ENCODE measurements at regions not wholly inside any gene's neighbourhood (a gene's known extent, or its start where the extent isn't known, plus 50 kb on each side); places are given as distances from the start of the nearest gene placed in this dataset.

DNA sequence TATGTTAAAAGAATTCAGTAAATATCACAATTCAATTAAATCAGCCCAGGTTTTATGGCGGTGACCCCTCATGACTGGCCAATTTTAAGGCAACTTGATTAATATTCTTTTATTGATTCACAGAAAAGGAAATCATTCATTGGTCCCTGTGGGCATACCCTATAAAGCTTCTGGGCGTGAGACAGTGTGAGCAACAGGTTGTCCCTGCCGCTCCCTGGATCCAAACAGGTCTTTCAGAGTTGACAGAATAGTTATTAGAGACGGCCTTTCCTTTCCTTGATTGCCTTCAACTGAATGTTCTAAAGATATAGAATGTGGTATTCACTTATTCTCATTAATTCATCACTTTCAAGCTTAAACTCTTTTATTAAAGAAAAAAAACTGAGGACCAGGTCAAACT lies 433.9 kb downstream of the KCNJ2 start:
- DNase-seq: no peak

DNA sequence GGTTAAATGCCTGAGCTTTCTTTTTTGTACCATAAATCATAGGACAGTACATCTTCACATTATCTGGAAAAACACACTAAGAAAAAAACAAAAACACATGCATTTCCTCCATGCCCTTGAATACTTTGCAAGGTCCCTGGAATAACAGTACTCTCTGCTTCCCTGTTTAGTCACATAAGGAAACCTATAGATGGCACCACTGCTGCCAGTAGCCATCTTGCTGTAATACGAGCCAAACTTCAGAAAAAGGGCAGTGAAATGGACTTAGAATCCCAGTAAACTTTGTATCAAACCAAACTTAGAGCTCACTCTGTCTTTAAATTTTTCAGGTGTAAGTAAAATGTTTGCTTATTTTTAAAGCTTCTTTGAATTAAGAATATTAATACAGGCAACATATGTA lies 435.5 kb downstream of the KCNJ2 start:
- no peak for DNase-seq

DNA sequence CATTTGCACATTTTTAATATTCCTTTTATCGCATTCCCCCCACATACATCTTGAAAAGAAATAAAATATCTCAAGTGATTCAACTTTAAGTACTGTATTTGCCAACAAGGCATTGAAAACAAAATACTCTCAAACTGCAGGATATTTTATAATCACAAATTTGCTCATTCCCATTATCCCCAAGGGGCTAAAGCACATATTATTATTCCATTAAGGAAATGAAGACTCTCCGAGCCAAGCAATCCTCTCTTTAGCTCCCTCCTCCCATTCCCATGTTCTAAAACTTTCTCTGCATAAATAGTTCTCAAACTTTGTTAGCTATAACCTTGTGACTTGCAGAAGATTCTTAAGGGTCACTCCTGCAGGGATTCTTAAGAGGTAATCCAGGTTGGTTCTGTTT lies 436.8 kb downstream of the KCNJ2 start:
- DNase-seq: no peak

DNA sequence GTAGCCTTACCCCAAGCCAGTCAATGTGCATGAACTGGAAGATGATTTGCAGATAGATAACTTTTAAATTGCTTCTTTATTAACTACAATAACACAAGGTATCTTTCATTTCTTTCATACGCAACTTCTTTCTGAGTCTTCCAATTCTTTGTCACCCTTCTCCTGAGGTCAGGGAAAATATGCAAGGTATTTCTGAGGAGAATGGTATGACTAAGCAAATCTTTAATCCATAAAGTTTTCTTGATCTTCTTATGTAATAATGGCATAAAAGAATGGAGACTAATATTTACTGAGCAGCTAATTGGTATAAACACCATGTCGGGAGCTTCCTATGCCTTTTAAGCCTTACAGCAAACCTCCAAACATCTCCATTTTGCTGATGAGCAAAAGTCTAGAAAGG lies 438.9 kb downstream of the KCNJ2 start:
- no peak for DNase-seq

DNA sequence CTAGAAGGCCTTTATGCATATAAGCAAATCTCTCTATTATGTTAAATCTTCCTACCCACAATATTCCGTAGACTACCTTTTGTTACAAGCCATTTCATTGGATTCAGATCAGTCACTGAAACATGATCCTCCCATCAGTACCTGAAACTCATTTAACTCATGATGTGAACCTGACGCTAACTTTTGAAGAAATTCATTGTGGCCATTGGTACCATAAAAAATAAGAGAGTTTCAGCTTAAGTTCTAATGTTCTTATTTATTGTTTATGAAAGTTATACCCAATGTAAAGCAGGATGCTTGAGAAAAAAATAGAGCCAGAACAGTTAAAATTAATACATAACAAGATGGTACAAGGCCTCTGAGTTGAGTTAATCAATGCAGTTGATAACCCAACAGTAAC lies 439.6 kb downstream of the KCNJ2 start:
- DNase-seq: no peak

DNA sequence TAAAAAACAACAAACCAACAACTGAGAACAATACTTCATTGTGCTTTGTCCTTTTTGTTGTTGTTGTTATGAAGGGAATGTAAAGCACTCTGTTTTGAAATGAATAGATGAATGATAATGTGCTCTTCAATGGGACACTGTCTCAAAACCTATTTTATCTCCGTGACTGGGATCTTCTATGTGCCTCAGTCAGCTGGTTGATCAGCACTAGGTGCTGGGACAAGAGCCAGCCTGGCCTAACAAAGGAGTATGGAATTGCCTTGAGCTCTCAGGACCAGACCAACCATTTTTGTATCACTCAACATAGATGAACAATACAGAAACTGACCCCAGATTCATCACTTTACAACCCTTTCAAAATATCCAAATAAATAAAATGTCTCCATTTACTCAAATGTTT lies 440.2 kb downstream of the KCNJ2 start:
- no peak for DNase-seq

DNA sequence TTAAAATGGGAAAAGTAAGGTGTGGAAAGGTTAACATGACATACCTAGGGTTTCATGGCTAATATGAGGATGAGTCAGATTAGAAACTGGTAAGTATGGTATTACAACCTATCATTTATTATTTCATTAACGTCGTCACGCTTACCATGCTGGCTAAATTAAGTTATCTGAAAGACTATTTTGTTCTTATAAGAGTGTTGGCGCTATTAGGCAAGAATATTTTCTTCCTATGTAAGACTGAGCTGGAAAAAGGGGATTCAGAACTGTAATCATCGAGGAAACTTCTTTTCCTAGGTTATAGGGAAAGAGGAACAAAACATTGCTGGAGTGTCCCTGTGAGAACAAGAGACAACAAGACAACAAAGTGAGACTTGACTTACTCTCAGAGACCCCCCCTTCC lies 440.8 kb downstream of the KCNJ2 start:
- no peak for DNase-seq

DNA sequence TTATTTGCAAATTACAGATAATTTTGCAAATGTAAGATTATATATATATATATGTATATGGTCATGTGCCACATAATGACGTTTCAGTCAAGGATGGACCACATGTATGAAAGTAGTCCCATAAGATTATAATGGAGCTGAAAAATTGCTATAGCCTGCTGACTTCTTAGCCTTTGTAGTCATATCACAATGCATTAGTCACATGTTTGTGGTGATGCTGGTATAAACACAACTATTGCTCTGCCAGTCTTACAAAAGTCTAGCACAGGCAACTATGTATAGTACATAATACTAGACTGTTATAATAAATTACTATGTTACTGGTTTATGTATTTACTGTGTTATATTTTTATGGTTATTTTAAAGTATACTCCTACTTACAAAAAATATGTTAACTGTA lies 444.3 kb downstream of the KCNJ2 start:
- DNase-seq: no peak

DNA sequence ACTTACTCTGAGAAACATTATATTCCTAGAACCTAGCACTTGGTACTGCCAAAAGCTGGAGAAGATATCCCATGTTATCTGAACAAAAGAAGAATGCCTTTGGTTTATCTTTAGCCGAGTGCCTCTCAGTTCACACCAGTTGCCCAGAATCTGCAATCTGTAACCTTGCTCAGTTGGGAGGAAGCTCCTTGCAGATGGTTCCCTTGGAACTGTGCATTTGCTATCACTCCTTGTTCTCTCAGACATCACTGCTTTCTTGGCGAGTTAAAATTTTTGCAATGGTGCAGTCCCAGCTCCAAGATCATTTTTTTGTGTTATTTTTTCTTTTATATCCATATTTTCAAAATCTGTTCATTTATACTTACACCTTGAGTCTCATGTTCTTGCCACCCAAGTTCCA lies 446.5 kb downstream of the KCNJ2 start:
- no peak for DNase-seq

DNA sequence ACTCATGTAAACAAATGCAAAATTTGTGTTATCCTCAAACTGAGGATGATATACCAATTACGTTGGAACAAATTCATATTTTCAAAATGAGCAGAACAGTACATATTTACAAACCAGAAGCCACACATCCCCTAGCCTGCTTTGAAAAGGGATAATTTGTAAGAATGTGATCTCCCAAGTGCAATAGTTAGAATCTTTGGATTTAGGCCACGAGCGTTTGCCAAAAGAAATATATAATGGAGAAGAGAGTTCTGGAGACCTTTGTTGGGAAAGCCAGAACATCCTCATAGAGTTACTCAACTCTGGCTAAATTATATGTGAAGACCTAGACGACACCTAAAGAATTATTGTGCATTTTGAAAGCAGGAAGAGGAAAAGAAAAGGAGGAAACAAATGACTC lies 449.3 kb downstream of the KCNJ2 start:
- DNase-seq: no peak

DNA sequence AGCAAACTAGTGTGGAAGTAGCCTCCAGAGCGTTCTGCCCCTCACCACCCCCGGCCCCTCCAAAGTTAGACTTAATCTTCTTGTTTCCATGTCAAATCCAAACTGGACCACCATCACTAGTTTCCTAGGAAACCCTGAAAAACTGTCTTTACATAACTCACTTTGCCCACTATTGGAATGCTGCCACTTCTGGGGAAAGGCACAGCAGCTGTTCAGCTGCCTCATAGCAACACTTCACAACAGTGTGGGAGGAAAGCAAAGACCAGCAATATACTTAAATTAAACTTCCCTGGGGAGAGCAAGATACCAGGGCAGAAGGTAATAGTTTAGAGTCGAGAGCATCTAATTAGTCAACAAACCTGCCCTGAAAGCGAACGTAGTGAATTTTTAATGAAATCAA lies 452.2 kb downstream of the KCNJ2 start:
- no peak for DNase-seq

DNA sequence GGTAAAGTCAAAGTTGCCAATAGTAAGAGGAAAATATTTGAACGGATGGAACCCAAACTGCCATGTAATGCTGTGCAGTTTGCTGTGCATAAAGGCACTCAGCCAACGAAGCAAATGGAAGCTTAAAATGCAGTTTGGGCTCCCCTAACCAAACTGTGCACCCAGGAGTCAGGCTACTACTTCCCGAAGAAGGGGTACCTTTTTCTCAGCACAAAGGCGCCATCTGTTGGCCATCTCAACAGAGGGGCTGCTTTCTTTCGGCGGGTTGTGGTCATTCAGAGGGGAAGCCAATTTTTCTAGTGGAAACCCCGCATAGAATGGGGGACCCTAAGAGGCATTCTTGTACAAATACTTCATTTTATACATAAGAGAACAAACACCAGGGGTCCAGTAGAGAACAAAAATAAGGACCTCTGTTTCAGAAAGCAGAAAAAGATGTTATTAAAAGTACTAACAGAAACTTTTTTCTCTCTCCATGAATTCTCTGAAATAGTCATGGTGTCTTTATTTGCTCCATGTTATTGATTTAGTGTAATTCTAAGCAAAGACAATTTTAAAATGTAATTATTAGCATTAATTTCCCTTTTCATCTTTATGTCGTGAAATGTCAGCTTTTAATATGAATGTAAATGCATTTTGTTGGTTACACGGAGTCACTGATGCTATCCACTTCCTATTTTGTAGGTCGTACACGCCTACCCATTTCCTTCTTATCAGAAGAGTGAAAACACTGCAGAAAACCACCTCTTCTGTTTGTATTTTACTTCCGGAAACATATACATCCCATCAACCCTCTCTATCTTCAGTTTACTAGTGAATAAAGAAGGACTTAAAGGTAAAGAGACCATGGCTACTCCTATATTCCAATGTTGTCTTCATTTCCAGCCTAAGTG lies 453.3 kb downstream of the KCNJ2 start:
- no peak for DNase-seq

DNA sequence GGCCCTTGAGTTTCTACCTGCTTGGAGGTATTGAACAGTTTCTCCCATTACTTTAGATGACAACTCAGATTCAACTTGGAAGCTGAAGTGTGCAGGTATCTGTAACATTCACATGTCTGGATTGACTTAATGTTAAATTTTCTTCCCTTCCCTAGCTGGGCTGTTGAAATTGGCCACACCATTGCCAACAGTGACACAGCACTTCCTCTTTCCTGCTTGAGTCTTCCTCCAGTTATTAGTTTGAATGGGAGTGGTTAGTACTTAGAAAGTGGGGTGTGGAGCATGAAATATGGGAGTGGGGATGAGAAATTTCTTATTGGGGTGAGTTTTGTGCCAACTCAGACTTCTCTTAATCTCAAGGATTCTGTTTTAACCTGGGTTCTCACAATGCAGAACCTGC lies 454.9 kb downstream of the KCNJ2 start:
- DNase-seq: no peak

DNA sequence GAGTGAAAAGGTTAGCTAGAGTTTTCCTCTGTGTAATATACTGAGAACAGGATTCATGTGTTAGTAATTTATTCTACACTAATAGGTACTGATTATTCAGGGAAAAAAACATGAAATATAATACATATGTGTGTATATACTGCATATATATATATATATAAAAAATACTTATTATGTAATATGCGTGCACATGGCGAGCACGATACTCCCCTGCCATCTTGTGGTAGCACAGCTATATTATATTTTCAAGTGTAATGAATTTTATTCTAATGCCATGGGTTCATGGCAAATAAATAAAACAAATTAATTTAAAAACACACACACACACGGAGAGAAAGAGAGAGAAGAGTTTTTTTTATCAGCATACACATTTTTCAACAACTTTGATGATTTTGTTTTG lies 460.6 kb downstream of the KCNJ2 start:
- DNase-seq: no peak

DNA sequence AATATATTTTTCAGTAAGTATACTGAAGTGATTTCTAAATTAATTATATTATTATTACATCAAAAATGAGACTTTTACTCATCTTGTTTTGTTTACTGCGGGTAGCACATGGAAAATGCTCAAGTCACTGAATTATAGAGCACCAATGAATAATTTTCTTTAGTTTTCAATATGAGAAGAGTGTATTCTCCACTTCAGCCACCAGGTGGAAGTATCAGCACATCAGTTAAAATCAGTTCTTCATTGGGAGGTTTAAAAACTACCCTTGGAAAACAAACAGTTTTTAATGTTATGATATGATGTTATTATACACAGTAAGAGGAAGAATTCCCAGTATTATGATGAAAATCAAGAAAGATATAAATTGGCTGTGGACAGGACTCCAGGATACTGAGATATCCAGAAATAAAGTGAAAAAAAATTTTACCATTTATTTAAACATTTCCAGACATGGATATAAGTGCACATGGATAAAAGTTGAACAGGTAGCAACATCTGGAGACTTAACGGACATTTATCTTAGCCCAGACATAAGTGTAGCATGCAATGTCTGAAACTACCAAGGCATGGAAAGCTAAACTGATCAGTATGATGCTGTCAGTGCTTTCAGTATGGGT lies 467.3 kb downstream of the KCNJ2 start:
- no peak for DNase-seq

DNA sequence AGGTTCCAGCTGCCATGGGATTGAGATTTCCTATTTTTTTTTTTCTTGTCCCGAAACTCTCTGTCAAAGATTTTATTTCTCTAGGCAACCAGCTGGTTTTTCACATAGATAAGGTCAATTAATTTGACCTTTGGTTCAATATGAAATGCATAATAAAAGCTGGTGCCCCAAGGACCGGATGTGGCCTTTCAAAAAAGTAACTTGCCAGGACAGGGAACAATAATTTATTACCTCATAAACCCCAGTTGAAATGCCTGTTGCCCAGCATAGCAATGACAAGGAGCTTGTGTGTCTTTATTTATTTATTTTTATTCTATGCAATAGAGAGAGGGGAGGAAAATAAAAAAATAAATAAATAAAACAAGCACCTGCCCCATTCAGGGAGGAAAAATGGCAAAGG lies 472.7 kb downstream of the KCNJ2 start:
- DNase-seq: no peak

DNA sequence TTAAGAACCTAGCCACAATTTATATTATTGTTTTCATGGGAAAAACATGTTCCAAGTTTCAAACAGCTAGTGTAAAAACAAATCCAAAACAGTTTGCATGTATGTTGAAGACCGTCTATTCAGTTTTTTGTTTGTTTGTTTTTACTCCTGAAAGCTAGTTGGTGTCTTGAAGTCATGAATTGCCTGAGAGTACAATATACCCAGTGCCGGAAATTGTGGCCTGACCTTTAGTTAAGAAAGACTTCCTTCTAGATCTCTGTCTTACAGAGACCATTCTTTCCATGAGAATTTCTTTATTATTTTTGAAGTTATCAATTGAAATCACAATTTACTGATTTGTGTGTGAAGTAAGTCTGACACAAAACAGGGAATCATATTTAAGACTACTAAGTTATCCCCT lies 474.8 kb downstream of the KCNJ2 start:
- DNase-seq: no peak

DNA sequence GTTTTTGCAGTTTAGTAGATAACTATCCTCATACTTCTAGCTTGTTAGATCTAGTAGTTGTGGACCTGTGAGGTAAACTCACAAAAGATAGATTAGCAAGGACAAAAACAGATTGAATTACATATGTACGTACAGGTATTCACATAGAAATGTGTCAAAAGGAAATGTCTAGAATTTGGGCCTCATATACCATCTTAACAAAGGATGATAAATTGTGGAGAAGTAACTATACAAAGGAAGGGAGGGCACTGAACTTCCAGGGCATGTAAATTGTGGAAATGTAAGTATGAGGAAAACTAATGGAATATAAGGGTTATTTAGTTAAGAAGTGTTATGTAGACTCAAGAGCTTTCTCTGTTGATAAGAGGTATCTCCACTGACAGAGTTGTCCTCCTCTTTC lies 477.3 kb downstream of the KCNJ2 start:
- no peak for DNase-seq

DNA sequence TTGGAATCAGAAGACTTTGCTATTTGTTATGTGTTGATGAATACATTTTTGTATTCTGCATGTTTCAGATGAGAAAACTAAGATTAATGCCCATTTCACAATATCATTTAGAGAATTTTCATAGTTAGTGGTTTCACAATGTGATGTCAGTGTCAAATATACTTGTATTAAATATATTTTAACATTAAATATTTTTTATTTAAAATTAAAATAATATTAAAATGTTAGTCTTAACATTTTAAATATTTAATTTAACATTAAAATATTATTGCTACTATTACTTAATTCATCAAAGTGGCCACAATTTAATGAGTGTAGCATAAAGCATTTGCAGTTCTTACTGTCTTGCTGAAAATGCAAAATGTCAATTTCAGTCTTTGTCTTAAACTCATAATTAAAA lies 478.8 kb downstream of the KCNJ2 start:
- DNase-seq: no peak

DNA sequence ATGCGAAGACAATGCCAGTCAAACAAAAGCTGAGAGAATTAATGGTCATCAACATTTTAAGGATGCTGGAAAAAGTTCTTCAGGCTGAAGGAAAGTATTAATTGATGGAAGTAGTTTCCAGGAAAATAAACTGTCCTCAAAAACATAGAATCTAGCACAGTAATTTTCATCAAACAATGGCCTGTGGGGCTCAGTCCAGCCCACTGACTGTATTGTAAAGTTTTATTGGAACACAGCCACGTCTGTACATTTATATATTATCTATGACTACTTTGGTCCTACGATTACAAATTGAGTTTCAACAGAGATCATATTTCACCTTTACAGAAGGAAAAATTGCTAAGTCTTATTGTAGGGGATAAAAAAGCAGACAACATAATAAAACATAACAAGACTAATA lies 484.5 kb downstream of the KCNJ2 start:
- no peak for DNase-seq

DNA sequence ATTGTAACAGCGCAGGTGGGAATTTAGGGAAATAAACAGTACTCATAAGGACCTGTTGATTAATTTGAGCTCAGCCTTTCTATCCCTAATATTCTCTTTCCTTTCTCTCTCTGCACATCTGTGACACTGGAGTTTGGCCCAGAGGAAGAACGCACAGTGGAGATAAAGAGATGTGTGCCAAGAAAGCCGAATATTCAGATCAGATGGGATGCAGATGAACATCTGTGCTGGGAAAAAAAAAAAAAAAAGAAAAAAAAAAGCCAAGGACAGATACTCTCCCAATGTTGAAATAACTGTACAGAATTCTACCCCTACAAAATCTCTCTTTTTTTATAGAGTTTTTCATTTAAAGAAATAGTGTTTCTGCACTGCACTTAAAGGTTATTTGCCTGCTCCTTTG lies 485.4 kb downstream of the KCNJ2 start:
- DNase-seq: no peak

DNA sequence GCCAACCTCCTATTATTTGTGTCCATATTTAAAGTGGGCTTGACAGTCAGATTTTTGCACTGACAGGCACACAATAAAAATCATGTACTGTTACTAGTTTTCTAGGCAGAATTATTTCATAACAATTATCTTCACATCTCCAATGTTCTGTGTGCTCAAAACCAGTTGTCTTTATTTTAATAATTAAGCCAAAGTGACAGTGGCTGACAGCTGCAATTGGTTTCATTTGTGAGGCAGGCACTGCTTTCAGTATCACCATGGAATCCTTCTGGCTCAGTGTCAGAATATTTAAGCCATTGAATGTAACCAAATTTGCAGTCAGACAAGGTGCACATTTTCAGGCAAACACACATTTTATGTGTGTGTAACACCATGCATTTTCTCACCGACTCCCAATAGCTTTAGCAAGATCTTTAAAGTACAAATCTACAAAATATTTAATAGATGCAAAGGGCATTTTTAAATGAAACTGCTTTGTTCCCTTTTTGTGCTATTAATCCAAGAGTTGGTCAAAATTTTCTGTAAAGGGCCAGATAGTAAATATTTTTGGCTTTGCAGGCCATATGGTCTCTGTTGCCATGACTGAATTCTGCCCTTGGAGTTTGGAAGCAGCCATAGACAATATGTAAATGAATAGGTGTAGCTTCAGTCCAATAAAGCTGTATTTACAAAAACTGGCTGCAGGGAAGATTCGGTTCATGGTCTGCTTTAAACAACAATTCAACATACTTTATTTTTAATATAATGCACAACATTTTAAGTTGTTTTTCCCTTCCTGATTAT lies 486.0 kb downstream of the KCNJ2 start:
- no peak for DNase-seq

DNA sequence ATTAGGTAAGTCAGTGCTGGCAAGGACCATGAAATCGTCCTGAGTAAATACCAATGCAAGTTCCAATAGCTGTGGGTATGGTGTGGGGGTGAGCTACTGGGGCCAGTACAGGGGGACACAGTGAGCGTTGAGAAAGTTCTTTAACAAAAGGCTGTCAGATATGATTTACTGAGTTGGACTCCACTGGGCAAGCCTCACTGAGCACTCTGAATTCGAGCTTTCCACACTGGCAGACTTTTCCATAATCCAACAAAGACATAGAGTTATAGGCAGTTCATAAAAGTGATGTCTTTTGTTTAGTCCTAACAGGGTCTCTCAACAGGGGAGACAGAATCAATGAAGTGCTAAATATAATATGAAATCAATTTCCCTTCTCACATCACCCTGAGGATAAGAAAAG lies 489.0 kb downstream of the KCNJ2 start:
- no peak for DNase-seq

DNA sequence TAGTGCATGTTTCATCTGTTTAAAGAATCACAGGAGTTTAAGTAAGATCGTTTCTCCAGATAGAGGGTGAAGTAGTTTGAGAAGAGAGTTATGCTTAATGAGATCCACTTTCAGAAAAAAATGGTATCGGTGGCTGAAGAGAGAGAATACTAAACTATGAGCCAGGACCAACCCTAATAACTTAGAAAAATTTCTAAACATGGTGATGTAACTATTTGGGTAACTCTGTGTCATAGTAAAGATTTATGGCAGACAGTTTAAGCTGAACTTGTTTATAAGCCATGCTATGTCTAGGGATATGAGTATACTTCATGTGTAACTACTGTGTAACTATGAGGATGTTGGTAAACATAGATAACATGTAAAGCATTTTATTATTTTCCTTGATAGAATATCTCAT lies 489.5 kb downstream of the KCNJ2 start:
- DNase-seq: no peak

Measured in NCI-H1436 treated with DMSO at 0.1 percent for 48 hours (cell line).